ENCODE measurements at regions not wholly inside any gene's neighbourhood (a gene's known extent, or its start where the extent isn't known, plus 50 kb on each side); places are given as distances from the start of the nearest gene placed in this dataset.

DNA sequence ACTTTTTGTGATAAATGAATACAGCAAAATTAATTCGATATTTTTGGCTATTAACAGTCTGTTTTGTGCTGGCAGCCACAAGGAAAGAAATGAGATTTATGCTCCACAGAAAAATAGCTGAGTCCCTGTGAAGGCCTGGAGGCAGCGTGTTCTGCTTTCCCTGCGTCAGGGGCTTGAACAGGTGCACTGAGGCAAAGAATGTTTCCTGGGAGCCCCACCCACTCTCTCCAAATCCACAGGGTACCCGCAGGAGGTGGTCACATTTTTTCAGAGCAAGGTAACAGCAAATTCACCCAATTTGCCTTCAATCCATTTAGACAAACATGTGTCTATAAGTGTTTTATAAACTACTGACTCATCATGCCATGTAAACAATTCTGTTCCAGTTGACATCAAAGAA, 308.1 kb downstream of the TCERG1L start:
- WGBS, 2 donors: 78 to 83% methylated on average over 4 of the region's 4 CpGs
- Histone ChIP-seq H3K4me3 (no peak overlapping the region), H3K36me3 (ENCODE audit: control insufficient read depth in 4 of 4, insufficient read depth in 4 of 4, low read length in 4 of 4) (no peaks in the 10 kb centered on the region), H3K9me3 (ENCODE audit: control insufficient read depth in 4 of 4, insufficient read depth in 3 of 4, low read length in 3 of 4) (peaks cover 0 to 6% (median 0%) of the 10 kb centered on the region in 4 donors), H3K4me1 (ENCODE audit: control insufficient read depth in 5 of 5, insufficient read depth in 5 of 5, low read length in 5 of 5) (no peaks in the 10 kb centered on the region), H3K27ac (ENCODE audit: low read depth in 1 of 2, low read length in 1 of 2) (no peak overlapping the region), H3K9ac (ENCODE audit: insufficient read depth in 1 of 2, low read length in 2 of 2) (no peak overlapping the region), H3K27me3 (ENCODE audit: control insufficient read depth in 3 of 3, insufficient read depth in 3 of 3, low read length in 2 of 3) (peaks cover 0 to 2% (median 0%) of the 10 kb centered on the region in 3 donors)
- TF ChIP-seq, protein P1, sequence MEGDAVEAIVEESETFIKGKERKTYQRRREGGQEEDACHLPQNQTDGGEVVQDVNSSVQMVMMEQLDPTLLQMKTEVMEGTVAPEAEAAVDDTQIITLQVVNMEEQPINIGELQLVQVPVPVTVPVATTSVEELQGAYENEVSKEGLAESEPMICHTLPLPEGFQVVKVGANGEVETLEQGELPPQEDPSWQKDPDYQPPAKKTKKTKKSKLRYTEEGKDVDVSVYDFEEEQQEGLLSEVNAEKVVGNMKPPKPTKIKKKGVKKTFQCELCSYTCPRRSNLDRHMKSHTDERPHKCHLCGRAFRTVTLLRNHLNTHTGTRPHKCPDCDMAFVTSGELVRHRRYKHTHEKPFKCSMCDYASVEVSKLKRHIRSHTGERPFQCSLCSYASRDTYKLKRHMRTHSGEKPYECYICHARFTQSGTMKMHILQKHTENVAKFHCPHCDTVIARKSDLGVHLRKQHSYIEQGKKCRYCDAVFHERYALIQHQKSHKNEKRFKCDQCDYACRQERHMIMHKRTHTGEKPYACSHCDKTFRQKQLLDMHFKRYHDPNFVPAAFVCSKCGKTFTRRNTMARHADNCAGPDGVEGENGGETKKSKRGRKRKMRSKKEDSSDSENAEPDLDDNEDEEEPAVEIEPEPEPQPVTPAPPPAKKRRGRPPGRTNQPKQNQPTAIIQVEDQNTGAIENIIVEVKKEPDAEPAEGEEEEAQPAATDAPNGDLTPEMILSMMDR (IDR thresholded peaks at IDR 0.05; ENCODE audit: control extremely low read depth, extremely low read depth): no peak
- ATAC-seq (ENCODE audit: insufficient read depth, low FRiP score) (no peak), DNase-seq (no peak)

DNA sequence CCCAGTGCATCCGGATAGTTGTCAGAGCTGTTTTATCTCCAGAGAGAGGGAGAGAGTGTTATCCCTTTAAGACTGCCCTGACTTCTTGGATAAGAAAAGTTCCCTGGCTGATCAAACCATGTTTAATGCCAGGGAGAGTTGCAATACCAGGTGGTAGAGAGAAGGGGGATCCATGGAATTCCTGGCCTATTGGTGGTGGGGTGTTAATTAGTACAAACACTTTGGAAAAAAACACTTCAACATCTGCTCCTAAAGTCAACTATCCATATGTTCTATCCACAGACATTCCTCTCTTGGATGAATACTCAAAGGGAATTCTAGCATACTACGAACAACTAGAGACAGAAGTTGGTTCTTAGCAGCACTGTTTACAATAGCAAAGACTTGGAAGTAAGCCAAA, 307.2 kb downstream of the TCERG1L start:
- Histone ChIP-seq H3K27ac (ENCODE audit: low read depth in 1 of 2, low read length in 1 of 2) (no peak overlapping the region), H3K27me3 (ENCODE audit: control insufficient read depth in 3 of 3, insufficient read depth in 3 of 3, low read length in 2 of 3) (peaks cover 0 to 2% (median 0%) of the 10 kb centered on the region in 3 donors), H3K9ac (ENCODE audit: insufficient read depth in 1 of 2, low read length in 2 of 2) (no peak overlapping the region), H3K36me3 (ENCODE audit: control insufficient read depth in 4 of 4, insufficient read depth in 4 of 4, low read length in 4 of 4) (no peaks in the 10 kb centered on the region), H3K4me1 (ENCODE audit: control insufficient read depth in 5 of 5, insufficient read depth in 5 of 5, low read length in 5 of 5) (no peaks in the 10 kb centered on the region), H3K4me3 (no peak overlapping the region), H3K9me3 (ENCODE audit: control insufficient read depth in 4 of 4, insufficient read depth in 3 of 4, low read length in 3 of 4) (peaks cover 0 to 6% (median 0%) of the 10 kb centered on the region in 4 donors)
- WGBS, 2 donors: 64 to 67% methylated on average over 2 of the region's 2 CpGs
- TF ChIP-seq, protein P1 (IDR thresholded peaks at IDR 0.05; ENCODE audit: control extremely low read depth, extremely low read depth): no peak
- DNase-seq (peak in 1 of 3 donors; percentile 1), ATAC-seq (ENCODE audit: insufficient read depth, low FRiP score) (no peak)

DNA sequence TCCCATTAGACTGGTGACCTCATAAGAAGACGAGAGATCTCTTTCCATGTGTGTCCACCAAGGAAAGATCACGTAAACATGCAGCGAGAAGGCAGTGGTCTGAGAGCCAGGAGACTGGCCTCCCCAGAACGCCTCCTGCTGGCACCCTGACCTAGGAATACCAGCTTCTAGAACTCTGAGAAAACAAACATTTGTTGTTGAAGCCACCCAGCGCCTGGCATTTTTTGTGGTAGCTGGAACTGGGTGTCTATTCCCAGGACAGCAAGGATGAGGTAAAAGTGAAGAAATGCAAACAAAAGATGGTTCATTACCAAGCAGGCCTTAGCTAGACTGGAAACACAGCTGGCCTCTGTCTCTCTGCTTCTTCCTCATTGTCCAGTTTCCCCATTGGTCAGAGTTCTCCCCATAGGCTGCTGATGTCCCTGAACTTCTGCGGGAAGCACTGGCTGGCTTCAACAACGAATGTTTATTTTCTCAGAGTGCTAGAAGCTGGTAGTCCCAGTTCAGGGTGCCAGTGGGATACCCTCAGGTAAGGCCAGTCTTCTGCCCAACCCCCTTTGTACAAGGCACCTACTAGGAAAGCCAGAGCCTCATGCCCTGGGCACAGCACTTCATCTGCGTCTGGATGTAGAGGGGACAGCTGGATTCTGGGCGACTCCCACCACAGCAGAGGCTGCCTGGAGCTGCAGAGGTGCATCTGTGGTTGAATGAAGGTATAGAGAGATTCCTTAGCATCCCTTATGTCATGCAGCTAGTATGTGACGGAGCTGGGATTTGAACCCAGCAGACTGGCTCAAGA, 304.9 kb downstream of the TCERG1L start:
- Histone ChIP-seq H3K9ac (ENCODE audit: insufficient read depth in 1 of 2, low read length in 2 of 2) (no peak overlapping the region), H3K27me3 (ENCODE audit: control insufficient read depth in 3 of 3, insufficient read depth in 3 of 3, low read length in 2 of 3) (peaks cover 0 to 2% (median 0%) of the 10 kb centered on the region in 3 donors), H3K4me1 (ENCODE audit: control insufficient read depth in 5 of 5, insufficient read depth in 5 of 5, low read length in 5 of 5) (no peaks in the 10 kb centered on the region), H3K9me3 (ENCODE audit: control insufficient read depth in 4 of 4, insufficient read depth in 3 of 4, low read length in 3 of 4) (peaks cover 0 to 6% (median 0%) of the 10 kb centered on the region in 4 donors), H3K27ac (ENCODE audit: low read depth in 1 of 2, low read length in 1 of 2) (no peak overlapping the region), H3K36me3 (ENCODE audit: control insufficient read depth in 4 of 4, insufficient read depth in 4 of 4, low read length in 4 of 4) (no peaks in the 10 kb centered on the region), H3K4me3 (no peak overlapping the region)
- DNase-seq: no peak
- TF ChIP-seq, protein P1 (IDR thresholded peaks at IDR 0.05; ENCODE audit: control extremely low read depth, extremely low read depth): no peak
- WGBS, 2 donors: 85 to 89% methylated on average over 10 of the region's 10 CpGs
- ATAC-seq (ENCODE audit: insufficient read depth, low FRiP score): no peak
